M059J (cell line): ENCODE measurements at regions not wholly inside any gene's neighbourhood (a gene's known extent, or its start where the extent isn't known, plus 50 kb on each side); places are given as distances from the start of the nearest gene placed in this dataset.

ENCODE experiments used
- DNase-seq: peaks from one replicate; pipeline ENCODE4 v3.0.0-alpha.2; 2012; ENCODE audit warnings: low read depth

DNA sequence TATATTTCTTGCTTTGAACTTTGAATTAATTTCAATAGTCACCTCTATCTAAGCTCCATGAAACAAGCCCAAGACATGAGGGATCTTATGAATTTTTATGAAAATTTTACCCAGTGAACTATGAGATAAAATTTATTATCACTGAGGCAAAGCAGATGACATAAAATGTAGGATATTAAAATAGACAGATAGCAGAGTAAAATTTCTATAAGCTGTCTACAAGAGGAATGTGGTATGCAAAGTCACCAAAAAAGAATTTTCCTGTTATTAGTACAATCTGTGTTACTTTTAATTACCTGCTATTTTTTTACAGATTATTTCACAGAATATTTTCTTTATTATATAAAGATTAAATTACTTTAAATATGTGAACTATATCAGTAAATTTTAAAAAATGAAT lies 2312.6 kb downstream of the PCDH9 start:
- DNase-seq, result no peak

- DNase-seq, result peak; percentile 9
These were observed 2318.0 kb downstream of the PCDH9 start for GRCh38 chr13:64912141-64912540.

DNA sequence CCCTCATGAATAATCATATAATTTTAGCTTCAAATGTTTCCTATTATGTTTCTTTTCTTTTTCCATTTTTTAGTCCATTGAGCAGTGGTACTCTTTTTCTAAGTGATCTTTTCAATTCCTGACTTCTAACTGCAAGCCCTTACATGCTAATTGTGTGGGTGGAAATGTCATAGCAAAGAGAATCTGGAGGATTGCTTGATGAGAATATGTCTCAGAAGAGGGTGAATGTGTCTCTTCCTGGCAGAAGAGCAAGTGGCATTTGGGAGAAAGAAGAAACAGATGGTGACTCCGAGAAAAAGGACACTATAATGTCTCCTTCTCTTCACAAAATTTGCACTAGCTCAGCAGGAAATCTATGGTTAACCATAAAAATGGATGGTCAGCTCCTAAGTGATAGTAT lies 2320.0 kb downstream of the PCDH9 start:
- no peak for DNase-seq

- DNase-seq, result no peak
These were observed 2321.0 kb downstream of the PCDH9 start for GRCh38 chr13:64909184-64909583.

GRCh38 chr13:64900039-64900438 lies 2330.1 kb downstream of the PCDH9 start:
- no peak for DNase-seq

DNA sequence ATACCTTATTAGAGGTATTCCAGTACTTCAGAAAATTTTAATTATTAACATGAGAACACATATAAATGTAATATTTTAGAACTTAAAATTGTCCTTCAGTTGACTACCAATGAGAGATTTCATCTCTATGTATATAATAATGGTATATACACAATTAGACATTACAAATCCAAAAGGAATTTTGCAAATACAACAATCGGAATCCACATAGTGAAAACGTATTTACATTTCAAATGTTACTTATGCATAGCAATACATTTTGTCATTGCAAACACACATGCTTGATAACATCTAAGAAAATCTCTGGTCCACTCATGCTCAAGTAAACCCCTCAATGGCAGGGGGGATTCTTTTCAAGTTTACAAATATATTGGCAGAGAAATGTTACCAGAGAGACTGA lies 2345.2 kb downstream of the PCDH9 start:
- DNase-seq, result no peak

DNA sequence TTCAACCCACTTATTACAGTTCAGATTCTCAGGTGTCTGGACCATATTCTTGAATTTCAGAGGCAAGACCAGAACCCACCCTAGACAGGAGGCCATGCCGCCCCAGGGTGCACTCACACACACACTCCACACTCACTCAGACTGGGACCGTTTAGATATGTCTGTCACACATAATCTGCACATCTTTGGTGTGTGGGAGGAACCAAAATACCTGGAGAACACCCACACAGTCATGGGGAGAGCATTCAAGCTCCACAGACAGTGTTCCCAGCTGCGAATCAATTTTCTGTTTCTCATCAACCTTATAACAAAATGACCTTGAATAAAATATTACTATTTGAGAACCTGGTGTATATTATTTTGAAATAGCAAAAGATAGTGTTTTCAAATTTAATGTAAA lies 2353.0 kb downstream of the PCDH9 start:
- DNase-seq, result no peak

DNA sequence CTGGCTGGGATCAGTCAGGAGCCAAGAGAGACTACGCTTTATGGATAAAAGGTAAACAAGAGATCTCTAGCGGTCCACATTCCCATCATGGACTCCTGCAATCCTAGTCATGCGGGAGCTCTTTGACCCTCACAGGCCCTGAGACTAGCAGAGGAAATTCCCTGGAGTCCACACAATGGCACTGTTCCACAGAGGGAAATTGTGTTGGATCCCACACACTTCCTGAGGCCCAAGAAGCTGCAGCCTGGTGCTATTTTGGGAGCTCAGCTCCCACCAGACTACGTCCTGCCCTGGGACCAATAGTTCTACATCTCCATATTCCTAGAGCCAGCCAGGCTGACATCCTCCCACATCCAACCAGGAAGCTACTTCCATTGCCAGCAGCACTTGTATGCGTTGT lies 2358.4 kb downstream of the PCDH9 start:
- DNase-seq, result no peak

- no peak for DNase-seq
These were observed 2360.6 kb downstream of the PCDH9 start for GRCh38 chr13:64869539-64869938.

DNA sequence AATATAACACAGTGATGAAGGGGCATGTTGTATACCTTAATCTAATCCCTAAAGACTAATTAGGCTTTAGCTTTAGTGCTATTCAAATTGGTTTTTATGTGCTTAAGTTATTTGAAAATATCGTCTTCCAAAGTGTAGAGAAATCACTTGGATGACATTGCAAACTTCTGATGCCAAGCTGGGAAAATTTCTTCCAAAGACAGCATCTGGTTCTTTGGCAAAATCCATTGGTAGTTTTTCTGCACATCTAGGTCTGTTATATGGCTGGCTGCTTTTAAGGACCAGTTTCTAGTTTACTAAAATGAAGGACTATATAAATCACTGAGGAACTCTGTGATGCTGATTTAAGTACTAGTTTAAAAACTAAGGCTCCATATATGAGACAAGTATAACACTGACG lies 2362.3 kb downstream of the PCDH9 start:
- DNase-seq, result no peak

DNA sequence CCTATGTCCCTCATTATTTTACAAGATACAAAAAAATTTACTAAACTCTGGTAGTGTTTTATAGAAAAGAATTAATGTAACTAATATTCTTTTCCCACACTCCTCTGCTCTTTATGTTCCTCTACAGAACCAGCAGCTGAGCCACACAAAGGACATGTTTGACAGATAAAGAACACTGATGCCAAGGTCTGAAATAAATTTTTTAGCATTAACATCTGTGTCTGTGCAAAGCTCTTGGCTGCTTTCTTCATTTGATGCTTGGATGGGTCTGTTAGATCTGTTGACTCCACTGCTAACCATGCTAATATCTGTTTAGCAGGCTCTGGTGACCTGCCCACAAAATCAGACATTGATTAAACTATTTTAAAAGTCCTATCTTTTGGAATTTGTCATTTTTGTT lies 2363.8 kb downstream of the PCDH9 start:
- no peak for DNase-seq

GRCh38 chr13:64855506-64855905 lies 2374.6 kb downstream of the PCDH9 start:
- DNase-seq, result peak; percentile 0

- no peak for DNase-seq
These were observed 2380.1 kb downstream of the PCDH9 start for GRCh38 chr13:64850017-64850416.

- DNase-seq, result no peak
These were observed 2380.9 kb downstream of the PCDH9 start for GRCh38 chr13:64849196-64849595.

- DNase-seq, result no peak
These were observed 2382.4 kb downstream of the PCDH9 start for GRCh38 chr13:64847767-64848166.

DNA sequence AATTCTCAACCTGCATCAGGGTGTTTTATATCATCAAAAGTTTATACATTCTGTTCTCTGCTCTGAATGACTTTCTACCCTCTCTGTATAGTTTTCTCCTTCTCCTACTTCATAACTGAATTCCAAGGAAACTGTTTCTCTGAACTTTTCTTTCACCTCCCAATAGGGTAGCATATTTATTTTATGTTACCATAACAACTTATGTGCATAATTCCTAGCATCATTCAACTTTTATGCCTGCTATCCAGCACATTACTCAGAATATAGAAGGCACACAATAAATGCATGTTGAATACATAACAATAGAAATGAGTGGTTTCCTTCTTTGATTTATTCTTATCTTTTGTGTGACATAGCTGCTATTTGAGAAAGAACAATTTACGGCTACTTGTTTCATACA lies 2385.0 kb downstream of the PCDH9 start:
- DNase-seq, result no peak

GRCh38 chr13:64819081-64819480 lies 2411.1 kb downstream of the PCDH9 start:
- DNase-seq, result no peak

DNA sequence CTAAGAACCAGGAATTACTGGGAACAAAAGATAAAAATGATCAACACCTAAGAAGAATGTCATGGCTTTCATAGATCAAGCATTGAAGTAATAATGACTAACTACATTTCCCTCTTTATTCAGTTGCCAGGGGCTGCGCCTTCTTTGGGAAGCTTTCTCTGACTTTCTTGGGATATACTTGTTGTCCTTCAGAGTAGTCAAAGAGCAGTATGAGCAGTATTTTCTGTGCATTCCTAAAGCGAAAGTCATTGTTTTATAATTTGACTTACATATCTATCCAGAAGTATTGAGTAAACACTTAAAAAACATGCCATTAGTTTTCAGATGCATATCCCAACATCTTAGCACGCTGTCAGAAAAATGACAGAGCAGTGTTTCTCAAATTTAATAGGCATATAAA lies 2412.4 kb downstream of the PCDH9 start:
- no peak for DNase-seq

- DNase-seq, result peak; percentile 2
These were observed 2419.4 kb downstream of the PCDH9 start for GRCh38 chr13:64810750-64811149.

- DNase-seq, result no peak
These were observed 2421.4 kb downstream of the PCDH9 start for GRCh38 chr13:64808704-64809103.

GRCh38 chr13:64801768-64802167 lies 2428.4 kb downstream of the PCDH9 start:
- DNase-seq, result no peak

GRCh38 chr13:64798422-64798821 lies 2431.7 kb downstream of the PCDH9 start:
- DNase-seq, result no peak

DNA sequence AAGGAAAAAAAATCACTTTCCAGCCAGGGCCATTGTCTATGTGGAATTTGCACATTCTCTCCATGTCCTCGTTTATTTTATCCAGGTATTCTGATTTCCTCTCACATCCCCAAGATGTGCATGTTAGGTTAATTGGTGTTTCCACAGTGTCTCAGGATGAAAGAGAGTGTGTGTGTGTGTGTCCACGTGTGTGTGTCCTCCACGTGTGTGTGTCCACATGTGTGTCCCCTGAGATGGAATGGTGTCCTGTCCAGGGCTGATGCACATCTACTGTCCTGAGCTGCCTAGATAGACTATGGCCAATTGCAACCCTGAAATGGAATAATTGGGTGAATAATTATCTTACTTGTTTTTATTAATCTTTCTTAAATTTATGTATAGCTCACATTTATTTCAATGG lies 2436.5 kb downstream of the PCDH9 start:
- DNase-seq, result no peak

DNA sequence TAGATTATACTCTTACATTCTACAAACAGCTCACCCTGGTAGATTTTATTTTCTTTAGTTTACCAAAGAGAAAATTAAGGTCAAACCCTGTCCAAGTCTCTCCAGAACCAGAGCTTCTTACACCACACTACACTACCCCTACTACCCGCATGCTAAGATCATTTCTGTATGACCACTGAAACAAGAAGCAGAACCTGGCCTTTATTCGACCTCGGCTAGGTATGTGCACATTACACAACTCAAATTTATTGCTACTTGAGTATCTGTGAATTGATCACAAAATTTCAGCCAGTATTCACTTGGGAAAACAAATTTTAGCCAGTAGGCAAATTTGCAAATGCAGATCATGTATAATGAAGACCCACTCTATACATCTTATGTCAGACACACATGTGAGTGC lies 2437.0 kb downstream of the PCDH9 start:
- DNase-seq, result no peak

- DNase-seq, result no peak
These were observed 2438.8 kb downstream of the PCDH9 start for GRCh38 chr13:64791373-64791772.
